ENCODE measurements at regions not wholly inside any gene's neighbourhood (a gene's known extent, or its start where the extent isn't known, plus 50 kb on each side); places are given as distances from the start of the nearest gene placed in this dataset.

DNA sequence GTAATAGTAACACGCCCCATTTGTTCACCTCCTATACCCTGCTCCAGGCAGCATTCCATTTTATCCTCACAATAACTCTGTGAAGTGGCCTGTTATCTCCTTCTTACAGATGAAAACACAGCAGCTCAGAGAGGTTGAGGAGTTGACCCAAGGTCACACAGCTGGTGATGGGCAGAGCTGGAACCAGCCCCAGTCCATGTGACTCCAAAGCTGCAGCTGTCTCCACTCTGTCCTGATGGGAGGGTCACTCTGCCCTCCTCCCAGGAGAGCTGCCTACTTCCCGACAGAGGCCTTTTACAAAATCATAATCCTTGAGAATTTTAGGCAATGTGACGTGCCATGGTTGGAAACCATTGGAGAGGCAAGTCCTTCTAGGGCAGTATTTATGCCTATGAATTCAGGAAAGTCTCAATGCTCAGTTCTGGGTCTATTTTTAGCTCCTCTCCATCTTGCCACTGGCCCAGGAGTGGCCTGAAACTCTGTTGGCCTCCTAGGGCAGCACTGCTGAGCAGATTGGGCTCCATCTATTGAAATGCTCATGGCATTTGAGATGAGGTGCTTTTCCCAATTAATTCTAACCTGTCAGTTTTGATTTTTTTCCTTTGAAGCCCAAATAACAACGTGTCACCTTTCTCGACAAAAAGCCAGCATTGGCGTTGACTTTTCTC is 50.1 kb upstream of the KCNK12 start:
- Histone ChIP-seq H3K9me3 (ENCODE audit: control insufficient read depth in 1 of 2, low read length in 2 of 2) (no peaks in the 10 kb centered on the region), H3K9ac (ENCODE audit: low read depth in 1 of 2, low read length in 2 of 2) (no peak overlapping the region), H3K36me3 (ENCODE audit: control insufficient read depth in 1 of 2, insufficient read depth in 2 of 2, low read length in 2 of 2) (no peaks in the 10 kb centered on the region), H3K4me1 (ENCODE audit: control insufficient read depth in 1 of 2, insufficient read depth in 2 of 2, low read length in 2 of 2) (no peaks in the 10 kb centered on the region), H3K27ac (ENCODE audit: low read depth, low read length) (no peak overlapping the region), H3K4me3 (ENCODE audit: low read depth in 1 of 2, low read length in 2 of 2) (no peak overlapping the region), H3K27me3 (ENCODE audit: control insufficient read depth in 1 of 2, insufficient read depth in 2 of 2, low read length in 2 of 2) (no peaks in the 10 kb centered on the region)

All from duodenal mucosa (tissue), 2 donors.